ENCODE measurements at regions not wholly inside any gene's neighbourhood (a gene's known extent, or its start where the extent isn't known, plus 50 kb on each side); places are given as distances from the start of the nearest gene placed in this dataset.

DNA sequence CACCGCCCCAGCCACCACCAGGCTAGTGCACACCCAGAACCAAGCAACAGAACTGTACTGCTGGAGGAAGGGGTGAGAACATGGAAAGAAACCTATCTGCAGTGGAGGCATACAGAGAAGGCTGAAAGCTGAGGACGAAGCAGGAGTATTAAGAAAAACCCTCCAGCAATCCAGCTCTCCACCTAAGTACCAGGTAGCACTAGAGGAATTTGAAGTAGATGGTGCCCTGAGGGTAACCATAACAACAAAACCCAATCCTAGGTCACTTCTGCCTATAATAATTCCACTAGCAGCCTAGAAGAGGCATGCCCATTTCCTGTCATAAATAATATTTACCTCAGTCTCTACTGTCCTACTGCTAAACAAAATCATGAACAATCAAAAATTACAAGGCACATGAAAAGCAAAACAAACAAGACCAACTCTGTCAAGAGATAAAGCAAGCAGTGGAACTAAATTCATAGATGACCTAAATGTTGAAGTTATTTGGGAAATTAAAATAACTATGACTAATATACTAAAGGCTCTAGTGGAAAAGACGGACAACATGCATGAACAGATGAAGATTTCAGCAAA is 51.1 kb downstream of the HYCC1 start:
- H3K27ac ChIP-seq = no peak overlapping the region
- no peak overlapping the region for H3K4me3 ChIP-seq

DNA sequence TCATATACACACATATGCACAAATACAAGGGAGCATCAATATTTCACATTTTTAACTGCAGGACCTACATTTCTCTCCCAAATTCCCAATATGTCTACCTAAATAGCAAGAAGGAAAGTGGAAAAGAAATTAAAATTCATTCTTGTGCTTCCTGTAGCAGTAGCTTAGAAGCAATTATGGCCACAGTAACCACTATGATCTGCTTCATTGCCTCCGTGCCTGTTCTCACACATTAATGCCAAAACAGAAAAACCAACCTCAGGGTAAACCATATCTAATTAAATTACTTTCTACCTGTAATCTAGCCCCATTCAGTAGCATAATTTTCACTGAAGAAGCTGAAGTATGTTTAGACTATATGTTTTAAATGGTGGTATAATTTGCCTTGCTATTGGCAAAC is 55.2 kb downstream of the HYCC1 start:
- no peak overlapping the region for H3K4me3 ChIP-seq
- H3K27ac ChIP-seq = no peak overlapping the region

DNA sequence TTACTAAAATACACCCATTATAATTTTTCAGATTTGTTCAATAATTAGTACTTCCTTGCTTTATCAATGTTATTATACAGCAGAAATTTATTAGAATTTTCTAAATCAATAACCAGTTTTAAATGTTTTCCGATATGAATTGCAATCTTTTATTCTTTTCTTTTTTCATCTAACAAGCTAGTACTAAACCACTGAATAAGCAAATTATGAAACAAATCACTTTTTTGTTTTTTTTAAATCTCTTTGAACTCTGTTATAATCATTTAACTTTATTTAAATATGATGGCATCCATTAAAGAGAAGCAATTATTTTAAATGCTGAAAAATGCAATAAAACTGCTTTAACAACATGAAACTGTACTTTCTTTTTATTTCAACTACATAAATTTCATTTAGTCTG is 59.7 kb downstream of the HYCC1 start:
- H3K27ac ChIP-seq = no peak overlapping the region
- H3K4me3 ChIP-seq = no peak overlapping the region

DNA sequence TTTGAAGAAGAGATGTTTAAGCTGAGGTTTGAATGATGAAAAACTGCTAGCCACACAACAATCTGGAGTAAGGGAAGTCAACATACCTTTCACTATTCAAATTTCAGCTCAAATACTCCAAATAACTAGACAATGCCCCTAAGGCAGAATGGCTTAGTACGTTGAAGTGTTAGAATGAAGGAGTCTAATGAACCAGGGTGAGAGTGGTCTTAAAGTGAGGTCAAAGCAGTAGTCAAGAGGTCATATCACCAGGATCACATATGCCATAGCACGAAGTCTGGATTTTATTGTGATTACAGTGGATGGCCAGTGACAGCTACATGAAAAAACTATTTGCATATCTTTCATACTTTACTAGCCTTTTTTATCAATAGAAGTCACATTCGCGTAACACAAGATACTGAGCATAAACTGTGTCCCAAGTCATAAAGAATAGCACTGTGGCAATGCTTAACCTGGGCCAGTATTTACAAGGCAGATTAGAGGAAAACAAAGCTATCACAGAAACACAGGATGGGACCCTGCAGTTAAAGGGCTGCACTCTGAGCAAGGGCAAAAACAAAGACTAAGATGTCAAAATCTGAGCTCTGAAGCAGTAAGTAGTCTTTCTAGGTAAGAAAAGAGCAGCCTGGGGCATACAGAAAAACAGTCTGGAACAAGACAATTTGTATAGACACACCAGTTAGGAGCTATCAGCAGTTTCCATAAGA is 61.5 kb downstream of the HYCC1 start:
- Histone ChIP-seq H3K27ac (no peak overlapping the region), H3K4me3 (no peak overlapping the region)

DNA sequence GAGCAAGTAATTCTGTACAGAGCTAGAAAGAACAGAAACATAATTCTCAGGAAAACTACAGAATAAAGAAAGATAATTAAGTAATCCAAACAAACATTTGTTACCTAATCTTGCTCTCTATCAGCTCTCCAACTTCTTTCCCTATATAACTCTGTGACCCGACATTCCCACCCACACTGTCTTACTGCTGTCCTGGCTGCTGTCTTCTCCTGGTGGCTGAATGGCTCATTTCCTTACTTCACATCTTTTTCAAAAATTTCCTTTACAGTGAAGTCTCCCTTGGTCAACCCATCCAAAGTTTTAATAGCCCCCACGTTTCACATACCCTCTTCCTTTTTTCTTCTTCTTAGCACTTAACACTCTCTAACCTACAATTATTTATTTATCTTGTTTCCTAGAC is 64.0 kb downstream of the HYCC1 start:
- Histone ChIP-seq H3K4me3 (no peak overlapping the region), H3K27ac (no peak overlapping the region)

DNA sequence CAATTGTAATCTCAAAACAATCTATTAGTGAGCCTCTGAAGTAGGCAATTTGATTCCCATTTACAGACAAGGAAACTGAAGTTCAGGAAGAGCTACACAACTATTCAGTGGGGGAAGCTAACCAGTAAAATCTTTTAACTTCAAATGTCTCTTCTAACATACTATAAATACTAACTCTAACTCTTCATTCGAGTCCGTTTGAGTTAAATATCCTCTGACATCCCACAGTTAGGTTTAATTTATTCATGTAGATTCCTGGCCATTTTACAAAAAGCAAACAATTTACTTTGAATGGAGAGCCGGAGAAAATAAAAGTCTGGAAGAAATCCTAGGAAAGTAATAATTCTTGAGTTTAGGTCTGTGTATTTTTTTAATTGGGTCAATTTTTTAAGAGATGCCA is 64.7 kb downstream of the HYCC1 start:
- no peak overlapping the region for H3K27ac ChIP-seq
- no peak overlapping the region for H3K4me3 ChIP-seq

DNA sequence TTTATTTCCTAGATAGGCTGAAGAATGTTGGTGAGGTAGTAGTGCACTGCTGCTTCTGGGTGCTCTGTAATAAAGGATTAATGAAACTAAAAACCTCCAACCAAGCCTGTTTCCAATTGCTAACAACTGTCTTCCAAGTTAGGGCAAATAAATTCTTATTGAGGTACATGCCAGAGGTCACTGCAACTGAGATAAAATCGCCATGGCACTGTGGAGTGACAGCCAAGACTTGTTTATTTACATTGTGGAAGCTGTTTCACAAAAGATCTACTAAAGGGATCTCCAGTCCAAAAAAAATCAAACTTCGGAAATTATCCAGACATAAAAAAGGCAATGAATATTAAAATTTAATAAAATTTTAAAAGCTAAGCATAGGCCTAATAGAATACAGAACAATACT is 65.2 kb downstream of the HYCC1 start:
- H3K27ac ChIP-seq = no peak overlapping the region
- no peak overlapping the region for H3K4me3 ChIP-seq

DNA sequence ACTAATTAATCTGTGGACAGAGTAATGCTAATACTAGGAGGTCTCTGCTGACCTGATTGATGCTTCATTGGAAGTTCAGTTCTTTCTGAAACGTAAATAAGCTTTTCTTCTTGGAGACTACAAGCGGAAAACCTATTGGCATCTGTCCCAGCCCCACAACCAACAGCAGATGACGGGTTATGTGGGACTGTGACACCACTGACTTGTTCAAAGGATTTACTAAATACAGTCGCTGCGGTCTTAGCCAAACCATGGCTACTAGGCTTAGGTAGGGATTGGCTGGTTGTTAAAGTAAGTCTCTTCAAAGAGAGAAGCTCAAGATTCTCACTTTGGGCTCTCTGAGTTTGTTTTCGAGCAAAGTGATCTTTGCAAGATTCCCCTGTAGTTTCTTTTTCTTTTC is 68.3 kb downstream of the HYCC1 start:
- H3K27ac ChIP-seq = no peak overlapping the region
- no peak overlapping the region for H3K4me3 ChIP-seq

DNA sequence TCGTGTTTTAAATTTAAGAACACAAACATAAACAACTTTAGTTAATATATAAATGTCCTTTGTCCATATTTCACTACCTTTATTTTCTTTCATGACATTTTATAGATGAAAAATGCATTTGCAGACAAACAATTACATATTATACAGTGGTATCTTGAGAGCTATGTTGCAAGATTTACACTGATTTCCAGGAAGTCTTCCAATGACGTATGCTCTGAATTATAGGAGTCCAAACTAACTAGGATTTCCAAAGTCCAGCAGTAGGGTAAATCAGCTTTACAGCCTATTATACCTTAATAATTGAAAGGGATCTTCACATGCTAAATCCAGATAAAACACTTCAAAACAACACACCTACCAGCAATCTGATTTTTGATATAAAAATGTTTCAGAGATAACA is 69.4 kb downstream of the HYCC1 start:
- Histone ChIP-seq H3K27ac (no peak overlapping the region), H3K4me3 (no peak overlapping the region)

DNA sequence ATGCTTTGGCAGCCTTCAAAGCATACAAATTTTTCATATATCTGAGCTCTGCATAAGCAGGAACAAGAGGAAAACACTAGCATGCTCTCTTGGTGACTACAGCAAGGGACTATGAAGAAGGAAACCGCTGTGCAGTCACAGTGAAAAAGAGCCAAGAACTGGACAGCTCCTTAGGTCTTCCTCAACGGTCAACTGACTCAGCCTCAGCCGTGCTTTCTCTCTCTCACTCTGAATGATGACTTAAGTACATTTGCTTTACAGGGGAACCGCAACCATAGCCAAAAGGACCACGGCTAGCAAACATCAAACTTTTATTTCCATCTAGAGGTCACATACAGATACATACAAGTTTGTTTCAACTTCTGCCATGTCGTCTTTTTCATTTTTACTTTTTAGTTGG is 69.9 kb downstream of the HYCC1 start:
- Histone ChIP-seq H3K27ac (no peak overlapping the region), H3K4me3 (no peak overlapping the region)

DNA sequence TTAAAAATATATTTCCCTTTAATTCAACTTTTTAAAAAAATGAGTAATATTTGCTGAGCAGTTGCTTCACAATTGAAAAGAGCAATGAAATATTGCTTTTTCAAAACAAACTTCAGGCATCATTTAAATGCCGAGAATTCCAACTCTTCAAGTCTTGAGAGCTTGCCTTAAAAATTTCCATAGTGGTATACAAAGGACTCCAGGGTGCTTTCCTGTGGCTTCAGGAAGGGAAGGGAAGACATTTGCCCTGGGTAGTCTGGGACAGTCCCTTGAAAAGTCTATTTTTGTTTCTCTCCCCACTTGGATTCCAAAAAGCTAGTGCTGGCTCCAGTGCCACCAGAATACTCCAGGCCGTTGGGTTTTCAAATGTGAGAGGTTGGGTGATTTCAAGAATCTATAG is 71.7 kb downstream of the HYCC1 start:
- Histone ChIP-seq H3K4me3 (no peak overlapping the region), H3K27ac (no peak overlapping the region)

DNA sequence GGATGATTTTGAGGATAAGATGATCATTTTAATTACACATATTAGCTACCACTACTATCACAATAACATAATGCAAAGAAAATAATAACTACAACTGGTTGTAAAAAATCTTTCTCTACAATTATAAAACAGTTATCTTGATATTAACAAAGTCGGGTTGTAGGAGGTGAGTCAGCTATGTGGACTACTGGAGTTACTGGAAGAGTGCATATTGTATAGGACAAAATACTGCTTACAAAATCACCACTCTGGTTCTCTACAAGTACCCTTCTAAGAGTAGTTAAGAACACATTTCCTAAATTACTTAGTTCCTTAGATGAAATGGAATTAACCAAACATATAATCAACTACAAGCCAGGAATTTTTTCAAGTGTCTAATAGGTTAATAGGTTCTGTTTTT is 74.1 kb downstream of the HYCC1 start:
- Histone ChIP-seq H3K27ac (no peak overlapping the region), H3K4me3 (no peak overlapping the region)

DNA sequence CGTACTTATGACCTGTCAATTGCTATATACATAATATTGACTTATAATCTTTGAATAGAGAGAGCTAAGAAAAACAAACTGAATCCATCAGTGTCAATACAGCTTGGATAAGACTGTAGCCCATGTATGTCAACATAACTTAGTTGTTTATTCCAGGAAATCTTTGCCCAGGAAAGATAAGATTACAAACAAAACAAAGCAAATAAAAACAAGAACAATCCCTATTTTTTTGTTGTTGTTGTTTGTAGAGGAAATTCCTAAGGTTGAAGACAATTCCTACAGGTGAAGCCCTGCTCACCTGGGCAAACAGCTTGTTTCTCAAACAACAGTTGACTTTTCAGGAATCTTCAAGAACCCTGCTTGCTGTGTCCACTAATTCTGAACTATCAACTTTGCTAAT is 76.0 kb downstream of the HYCC1 start:
- Histone ChIP-seq H3K4me3 (no peak overlapping the region), H3K27ac (no peak overlapping the region)

DNA sequence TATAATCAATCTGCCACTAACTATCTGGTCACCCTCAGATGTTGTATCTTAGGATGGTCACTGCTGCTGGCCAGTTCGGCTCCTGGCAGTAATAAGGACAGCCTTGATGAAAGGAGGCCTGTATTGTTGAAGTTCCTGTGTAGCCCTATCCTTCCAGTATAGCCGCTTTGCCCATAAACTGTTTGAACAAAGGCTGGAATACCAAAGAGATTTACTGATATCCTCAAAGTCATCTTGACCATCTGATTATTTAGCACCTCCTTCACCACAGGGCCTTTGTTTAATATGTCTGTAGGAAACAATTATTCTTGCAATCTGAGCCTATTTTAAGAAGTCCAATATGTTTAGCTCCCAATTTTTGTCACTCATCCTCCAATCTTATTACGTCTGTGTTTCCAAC is 77.7 kb downstream of the HYCC1 start:
- Histone ChIP-seq H3K27ac (no peak overlapping the region), H3K4me3 (no peak overlapping the region)

DNA sequence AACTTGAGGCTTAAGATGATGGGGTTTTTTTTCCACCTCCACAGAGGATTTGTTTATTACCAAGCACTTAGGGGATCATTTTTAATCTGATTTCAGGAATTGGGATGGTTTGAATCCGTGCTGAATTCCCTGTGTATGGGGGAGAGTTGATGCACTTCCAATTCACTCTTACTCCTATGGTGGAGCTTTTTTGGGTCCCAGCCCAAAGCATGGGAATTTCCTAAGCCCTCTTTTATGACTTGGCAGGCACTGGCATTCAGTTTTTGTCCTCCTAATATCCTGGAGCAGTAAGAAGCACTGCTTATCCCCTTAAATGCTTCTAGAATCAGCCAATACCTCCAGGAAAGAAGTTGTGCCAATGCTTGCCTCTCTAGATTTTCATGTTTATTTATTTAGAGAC is 78.7 kb downstream of the HYCC1 start:
- Histone ChIP-seq H3K4me3 (no peak overlapping the region), H3K27ac (no peak overlapping the region)

DNA sequence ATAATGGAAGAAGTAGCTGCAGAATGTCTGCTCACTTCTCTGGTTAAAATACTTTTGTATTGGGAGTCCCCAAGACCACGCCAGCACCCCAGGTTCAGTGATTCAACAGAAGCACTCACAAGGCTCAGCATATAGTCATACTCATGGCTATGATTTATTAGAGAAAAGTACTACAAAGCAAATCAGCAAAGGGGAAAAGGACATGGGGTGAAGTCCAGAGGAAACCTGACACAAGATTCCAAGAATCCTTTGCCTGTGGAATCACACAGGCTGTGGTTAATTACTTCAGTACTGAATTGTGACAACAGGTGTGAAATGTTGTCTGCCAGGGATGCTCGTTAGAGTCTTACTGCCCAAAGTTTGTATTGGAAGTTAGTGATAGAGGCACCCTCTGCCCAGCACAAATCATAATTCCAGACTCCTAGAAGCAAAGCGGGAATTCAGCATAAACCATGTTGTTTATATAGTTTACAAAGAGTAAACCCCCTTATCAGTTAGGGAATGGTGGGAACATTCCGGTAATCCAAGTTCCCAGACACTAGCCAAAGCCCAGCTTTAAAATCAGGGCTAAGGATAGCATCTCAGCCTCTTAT is 79.4 kb downstream of the HYCC1 start:
- H3K27ac ChIP-seq = peak overlapping the region in 1 of 21 experiments; percentile 10

DNA sequence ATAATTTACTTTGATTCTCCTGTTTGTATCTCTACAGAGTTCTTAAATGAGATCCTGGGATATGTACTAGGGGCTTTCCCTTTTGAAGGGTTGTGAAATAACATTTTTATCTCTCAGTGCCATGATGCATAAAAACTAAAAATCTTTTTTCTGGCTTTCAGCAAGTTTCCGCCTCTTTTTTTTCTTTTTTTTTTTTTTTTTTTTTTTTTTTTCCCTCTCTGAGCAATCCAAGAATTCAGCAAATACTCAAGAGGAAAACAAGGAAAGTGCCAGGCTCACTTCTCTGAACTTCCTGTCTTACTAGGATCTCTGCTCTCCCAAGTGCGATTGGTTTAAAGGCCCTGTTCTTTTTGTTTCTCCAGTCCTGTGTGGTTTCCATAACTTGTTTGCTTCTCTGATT is 79.9 kb downstream of the HYCC1 start:
- Histone ChIP-seq H3K4me3 (no peak overlapping the region), H3K27ac (peak overlapping the region in 1 of 21 experiments; percentile 10)

More for the DNA sequence above, 79.4 kb downstream of the HYCC1 start:
- H3K4me3 ChIP-seq = no peak overlapping the region

DNA sequence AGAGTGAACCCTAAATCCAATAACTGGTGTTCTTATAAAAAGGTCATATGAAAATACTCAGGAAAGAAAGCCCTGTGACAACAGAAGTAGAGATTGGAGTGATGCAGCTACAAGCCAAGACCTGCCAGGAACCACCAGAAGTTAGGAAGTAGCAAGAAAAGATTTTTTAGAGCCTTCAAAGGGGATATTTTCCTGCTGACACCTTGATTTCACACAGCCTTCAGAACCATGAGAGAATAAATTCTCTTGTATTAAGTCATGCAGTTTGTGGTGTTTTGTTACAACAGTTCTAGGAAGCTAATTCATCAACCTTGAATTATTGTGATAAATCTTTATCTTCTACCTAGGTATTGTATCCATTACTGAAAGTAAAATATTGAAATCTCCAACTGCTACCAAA is 81.0 kb downstream of the HYCC1 start:
- Histone ChIP-seq H3K27ac (no peak overlapping the region), H3K4me3 (no peak overlapping the region)

DNA sequence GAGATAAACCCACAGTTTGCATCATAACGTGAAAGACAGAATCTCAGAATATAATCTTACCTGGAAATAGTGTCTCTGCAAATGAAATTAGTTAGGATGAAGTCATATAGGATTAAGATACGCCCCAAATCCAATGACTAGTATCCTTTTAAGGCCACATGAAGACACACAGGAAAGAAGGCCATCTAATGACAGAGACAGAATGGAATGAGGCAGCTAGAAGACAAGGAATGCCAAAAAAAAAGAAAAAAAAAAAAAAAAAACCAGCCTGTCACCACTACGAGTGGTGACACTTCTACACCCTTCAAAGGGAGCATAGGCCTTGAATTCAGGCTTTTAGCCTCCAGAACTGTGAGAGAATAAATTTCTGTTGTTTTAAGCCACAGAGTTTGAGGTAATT is 82.9 kb downstream of the HYCC1 start:
- no peak overlapping the region for H3K27ac ChIP-seq
- H3K4me3 ChIP-seq = no peak overlapping the region

DNA sequence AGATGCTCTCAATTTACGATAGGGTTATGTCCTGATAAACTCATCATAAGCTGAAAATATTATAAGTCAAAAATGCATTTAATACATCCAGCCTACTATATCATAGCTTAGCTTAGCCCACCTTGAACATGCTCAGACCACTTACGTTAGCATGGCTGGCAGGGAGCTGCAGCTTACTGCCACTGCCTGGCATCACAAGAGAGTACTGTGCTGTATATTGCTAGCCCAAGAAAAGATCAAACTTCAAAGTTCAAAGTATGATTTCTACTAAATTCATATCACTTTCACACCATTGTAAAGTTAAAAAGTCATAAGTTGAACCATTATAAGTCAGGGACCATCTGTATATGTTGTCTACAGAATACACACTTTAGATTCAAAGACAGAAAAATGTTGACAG is 91.6 kb downstream of the HYCC1 start:
- Histone ChIP-seq H3K4me3 (no peak overlapping the region), H3K27ac (no peak overlapping the region)

DNA sequence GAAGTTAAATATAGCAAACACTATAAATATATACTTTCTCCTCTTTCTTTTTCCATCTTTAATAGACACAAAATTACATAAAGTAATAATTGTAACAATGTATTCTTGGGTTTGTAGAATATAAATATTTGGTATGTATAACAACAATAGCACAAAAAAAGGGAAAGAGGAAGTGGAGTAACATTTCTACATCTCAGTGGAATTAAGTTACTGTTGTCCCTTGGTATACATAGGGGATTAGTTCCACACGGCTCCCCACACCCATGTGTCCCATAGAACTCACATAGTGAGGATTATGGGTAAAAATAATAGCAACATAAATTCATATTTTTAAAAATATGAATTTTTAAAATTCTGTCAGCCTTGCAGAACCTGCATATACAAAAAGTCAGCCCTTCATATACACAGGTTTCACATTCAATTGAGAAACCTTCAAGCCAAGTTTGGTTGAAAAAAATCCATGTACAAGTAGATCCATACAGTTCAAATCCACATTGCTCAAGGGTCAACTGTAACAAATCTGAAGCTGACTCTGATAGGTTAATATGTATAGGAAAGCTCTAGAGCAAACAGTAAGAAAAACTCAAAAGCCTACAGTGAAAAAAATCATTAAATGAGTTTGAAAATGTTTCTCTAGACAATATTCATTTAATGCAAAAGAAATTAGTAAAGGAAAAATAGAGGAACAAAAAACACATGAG is 92.4 kb downstream of the HYCC1 start:
- no peak overlapping the region for H3K27ac ChIP-seq
- no peak overlapping the region for H3K4me3 ChIP-seq

All from skin epidermis (tissue), 12 donors.